NCI-H1694 (cell line): ENCODE measurements at regions not wholly inside any gene's neighbourhood (a gene's known extent, or its start where the extent isn't known, plus 50 kb on each side); places are given as distances from the start of the nearest gene placed in this dataset.
"Not testable (repeated sequence)": the region's sequence is repeated elsewhere in the genome, so short reads cannot be mapped to it uniquely, and the experiment has no call there.

Experiments used
- DNase-seq: peaks from one replicate; lab custom pipeline; 2025; lab: John Stamatoyannopoulos, UW

GRCh38 chr11:130526846-130527245 lies 78.4 kb downstream of the ADAMTS15 start:
- no peak for DNase-seq

GRCh38 chr11:130527636-130528297 lies 79.3 kb downstream of the ADAMTS15 start:
- DNase-seq: no peak

DNA sequence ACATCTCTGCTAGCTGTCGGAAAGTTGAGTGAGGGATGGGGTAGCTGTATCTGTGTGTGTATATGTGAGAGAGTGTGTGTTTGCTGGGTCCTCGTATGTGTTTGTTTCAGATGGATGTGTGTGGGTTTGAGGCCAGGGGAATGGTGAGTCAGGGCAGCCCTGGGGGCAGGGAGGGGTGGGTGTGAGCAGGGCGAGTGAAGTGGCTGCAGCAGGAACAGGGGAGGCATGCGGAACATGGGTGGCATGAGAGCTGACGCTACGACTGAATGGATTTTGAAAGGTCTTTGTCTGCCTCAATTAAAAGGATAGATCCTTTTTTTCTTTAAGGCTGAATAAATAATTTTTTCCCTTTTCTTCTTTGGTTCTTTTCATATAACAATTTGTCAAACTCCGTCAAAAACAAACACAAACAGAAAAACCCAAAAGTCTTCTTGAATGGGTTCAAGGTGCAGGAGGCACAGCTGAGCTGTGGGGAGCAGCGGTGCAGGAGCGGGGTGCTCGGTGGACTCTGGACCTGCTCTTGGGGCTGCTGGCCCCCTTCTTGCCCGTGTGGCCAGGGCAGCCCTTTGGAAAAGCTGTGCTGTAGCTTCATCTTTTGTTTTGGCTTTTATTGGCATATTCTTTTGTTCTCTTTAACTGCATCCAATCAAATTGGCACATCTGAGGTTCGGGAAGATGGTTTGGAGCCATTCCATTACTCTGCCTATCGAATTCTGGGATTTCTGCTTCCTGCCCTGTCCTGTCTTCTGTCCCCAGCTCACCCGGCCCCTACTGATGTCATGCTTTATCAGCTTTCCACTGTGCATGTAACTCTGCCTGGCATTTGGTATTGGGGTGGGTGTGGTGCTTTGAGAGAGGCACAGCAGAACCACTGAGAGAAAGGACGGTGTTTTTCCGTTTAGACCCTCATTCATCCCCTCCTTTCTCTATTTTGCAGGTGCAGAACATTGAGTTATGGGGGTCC lies 80.1 kb downstream of the ADAMTS15 start:
- DNase-seq: no peak

GRCh38 chr11:130529366-130529765 lies 80.9 kb downstream of the ADAMTS15 start:
- no peak for DNase-seq

DNA sequence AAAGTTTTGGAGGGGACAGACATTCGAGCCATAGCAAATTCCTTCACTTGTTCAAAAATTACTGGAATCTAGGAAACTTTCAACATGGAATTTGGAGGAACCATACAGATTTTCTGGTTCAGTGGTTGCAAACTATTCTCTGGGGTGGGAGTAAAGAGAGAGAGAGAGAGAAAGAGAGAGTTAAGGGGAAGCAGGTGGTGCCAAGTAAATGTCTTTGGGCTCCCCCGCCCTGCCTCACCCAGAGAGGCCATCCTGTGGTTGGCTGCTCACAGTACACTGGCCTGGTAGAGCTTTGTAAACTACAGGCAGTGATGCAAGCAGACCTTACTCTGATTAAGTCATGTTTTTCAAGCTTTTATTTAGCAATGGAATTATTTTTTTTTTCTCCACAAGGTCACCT lies 82.6 kb downstream of the ADAMTS15 start:
- DNase-seq: no peak

DNA sequence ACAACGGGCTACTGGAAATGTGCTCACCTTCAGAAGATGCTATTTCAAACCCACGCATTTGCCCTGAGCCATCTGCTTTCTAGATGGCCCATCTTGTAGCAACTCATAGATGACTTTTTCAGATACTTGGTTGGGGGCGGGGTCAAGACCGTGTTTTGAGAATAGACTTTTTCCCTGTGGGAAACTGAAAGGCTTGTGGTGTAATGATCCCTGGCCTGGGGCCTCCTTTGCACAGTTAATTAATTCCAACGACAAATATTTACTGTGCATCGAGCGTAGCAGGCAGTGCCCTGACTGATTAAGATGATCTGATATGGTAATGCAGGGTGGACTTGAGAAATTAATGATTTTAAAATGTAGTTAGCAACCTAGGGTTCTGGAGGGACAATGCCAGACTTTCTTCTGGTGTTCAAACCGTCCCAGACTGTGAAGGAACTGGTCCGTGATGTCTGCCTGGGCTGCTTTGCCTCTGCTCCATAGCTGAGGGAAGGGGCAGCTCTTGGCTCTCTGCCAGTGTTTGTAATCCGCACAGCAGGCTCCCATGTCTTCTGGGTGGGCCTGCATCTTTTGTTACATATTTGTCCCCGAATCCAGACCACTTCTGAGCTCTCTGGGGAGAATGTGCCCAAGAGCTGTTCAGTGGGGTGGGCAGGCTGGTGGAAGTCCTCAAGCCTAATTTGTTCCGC lies 84.8 kb downstream of the ADAMTS15 start:
- DNase-seq: no peak

DNA sequence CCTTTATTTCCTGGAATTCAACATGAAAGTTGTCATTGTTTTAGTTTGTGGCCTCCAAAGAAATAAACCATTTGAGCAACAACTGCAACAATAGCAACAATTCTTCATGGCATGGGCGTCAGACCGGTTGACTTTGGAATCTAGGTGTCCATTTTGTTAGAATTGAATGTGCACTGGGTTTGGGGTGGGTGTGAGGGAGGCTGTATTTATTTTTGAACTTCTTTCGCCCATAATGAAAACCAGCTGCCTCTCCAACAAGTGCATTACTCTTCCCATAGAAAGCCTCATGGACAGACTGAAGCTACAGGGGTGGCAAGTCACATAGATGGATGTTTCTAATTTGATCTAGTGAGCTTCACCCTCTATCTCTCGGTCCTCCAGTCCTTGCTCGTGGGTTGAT lies 85.4 kb downstream of the ADAMTS15 start:
- DNase-seq: no peak

DNA sequence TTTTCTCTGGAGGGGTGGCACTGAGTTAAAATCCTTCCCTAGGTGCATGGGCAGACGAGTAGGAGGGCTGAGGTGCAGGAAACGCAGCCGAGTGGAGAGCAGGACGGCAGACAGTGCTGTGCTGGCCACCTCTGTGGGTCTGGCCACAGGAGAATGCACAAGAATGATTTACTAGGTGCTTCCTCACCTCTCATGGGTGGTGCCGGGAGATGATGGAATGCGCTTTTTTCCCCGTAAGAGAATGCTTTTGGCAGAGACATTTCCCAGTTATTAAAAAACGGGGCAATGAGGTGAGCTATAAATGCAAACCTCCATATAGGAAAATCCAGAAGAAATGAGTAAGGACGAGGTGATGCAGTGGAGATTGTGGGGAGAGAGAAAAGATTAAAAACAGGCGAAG lies 86.1 kb downstream of the ADAMTS15 start:
- DNase-seq: no peak

DNA sequence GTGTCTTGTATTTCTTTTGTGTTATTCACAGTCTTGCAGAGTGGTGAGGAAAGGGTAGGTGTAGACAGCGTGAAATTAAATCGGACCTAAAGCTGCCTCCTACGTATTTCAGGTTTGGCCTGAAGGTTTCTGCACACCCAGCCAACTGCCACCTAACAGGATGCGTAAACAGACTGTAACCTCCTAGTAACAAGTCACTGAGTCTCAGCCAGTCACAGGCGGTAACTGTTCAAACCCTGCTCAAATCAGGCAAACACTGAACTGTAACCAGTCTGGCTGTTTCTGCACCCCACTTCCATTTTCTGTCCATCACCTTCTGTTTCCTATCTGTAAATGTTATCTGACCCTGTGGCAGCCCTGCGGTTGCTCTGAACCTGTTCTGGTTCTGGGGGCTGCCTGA lies 87.1 kb downstream of the ADAMTS15 start:
- DNase-seq: no peak

DNA sequence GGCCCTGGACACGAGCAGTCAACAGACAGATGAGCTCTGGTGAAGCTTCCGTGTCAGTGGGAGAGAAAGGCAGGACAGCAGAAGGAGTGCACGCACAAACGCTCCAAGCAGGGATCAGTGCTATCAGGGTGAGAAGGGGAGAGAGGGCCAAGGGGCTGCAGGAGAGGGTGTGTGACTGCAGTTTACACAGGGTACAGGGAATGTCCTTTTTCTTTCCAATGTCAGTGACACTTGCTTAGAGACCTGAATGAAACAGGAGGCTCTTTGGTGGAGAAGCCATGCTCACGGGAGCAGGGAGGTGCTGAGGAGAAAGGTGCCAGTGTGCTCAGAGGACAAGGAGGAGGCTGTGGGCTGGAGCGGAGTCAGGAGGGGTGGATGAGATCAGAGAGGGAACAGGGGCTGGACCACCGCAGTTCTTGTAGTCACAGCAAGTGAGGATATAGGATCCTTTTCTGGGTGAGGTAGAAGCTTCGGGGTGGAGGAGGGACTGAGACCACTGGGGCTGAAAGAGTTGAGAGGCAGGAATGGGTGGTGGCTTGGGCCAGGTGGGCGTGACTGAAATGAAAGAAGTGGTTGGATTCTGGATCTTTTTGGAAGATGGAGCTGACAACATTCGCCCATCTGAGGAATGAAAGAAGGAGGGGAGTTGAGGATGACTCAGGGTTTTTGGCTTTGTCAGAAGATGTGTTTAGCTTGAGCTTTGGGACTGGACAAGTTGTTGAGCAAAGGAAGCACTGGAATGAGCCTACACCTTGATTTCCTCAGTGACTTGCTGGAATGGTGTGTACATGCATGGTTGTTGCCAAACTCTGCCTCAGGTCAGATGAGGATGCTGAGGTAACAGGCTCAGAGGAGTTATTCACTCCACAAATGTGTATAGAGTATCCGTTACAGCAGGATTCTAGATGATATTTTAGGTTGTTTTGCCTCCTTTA lies 87.9 kb downstream of the ADAMTS15 start:
- no peak for DNase-seq

GRCh38 chr11:130539680-130540079 lies 91.2 kb downstream of the ADAMTS15 start:
- DNase-seq: not testable (repeated sequence)

DNA sequence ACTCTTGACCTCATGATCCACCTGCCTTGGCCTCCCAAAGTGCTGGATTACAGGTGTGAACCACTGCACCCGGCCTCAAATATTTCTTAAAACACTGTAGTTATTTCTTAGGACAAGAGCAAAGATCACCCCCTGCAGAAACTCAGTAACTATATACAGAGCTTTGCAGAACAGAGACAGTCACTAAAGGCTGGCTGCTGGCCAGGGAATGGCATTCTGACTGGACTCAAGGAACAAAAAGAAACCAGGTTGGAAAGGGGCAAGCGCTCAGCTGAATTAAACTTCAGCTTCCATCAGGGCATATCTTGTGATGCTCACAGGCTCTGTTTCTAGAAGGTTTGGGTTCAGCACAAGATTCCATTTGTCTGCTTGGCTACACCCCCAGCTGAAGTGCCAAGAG lies 95.8 kb downstream of the ADAMTS15 start:
- no peak for DNase-seq

DNA sequence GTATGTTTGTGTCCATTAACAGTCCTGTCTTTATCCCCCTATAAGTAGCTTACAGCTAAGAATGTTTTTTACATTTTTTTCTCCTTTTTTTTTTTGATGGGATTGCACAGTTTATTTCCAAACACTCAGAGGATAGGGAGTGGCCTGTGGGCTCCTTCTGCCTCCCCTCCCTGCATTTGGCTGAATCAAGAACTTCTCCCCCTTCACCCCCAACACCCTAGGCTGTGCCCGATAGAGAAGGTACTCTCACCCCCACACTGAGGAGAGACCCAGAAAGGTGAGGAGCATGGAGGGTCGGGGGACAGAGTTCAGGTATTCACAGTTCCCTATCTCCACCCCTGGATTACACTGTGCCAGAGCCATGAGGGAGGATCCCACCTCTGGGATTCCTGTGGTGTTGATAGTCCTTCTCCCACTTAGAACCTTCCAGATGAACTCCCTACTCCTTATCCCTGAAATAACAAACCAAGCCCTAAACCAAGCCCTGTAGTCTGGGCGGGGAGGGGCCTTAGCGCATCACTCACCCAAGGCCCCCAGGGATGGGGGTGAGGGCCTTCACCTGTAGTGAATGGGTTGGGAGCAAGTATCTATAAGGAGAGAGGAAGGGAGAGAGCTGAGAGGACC lies 97.1 kb downstream of the ADAMTS15 start:
- DNase-seq: no peak

DNA sequence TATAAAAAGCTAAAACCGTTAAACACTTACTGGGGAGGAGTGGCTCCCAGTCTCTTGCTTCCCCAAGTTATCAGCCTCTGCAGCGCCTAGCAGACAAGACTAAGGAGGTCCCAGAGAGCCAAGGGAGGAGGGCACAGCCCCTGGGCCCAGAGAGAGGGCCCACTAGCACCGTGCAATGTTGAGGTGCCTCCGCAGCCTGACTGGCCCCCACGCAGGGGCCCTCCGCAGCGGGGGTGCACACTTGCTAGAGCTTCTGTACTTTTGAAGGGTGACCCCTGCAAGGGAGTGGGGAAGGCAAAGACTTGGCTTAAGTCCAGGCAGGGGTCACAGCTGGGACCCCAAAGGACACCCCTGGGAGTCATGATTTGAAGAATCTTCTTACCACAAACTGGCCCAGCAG lies 98.0 kb downstream of the ADAMTS15 start:
- no peak for DNase-seq

DNA sequence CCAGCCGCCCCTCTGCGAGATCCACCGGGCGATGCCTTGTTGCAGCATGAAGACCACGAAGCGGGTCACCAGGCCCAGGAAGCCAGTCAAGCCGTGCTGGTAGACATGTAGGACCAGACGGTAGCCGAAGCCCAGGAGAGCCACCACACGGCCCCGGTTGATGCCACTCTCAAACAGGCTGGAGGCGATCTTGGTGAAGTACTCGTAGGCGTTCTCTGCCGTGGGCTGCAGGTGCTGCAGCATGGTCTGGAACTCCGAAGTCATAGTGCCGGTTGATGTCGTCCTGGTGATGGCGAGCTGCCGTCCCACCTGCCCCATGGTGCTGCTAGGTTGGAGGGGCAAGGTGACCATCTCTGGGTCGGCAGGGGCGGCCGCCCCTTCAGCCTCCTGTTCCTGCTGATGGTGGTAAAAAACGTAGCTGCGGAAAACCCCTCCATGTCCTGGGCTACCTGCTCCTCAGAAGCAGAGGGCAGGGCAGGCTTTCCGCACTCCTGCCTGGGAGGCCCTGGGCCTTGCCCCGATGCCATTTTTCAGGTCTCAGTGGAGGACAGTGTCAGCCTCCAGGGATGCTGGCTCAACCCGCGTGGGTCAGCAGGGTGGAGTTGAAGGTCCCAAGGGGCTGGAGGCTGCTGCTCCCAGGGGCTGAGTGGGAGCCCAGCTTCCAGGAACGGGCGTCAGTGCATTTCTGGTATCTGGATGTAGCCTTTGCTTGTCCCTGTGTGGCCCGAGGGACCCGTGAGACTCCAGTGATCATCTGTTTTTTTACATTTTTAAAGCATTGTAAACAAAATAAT lies 98.7 kb downstream of the ADAMTS15 start:
- no peak for DNase-seq

- no peak for DNase-seq
Measured at GRCh38 chr11:130547761-130548490, 99.5 kb downstream of the ADAMTS15 start.

- no peak for DNase-seq
Measured at GRCh38 chr11:130548491-130548833, 100.0 kb downstream of the ADAMTS15 start.

DNA sequence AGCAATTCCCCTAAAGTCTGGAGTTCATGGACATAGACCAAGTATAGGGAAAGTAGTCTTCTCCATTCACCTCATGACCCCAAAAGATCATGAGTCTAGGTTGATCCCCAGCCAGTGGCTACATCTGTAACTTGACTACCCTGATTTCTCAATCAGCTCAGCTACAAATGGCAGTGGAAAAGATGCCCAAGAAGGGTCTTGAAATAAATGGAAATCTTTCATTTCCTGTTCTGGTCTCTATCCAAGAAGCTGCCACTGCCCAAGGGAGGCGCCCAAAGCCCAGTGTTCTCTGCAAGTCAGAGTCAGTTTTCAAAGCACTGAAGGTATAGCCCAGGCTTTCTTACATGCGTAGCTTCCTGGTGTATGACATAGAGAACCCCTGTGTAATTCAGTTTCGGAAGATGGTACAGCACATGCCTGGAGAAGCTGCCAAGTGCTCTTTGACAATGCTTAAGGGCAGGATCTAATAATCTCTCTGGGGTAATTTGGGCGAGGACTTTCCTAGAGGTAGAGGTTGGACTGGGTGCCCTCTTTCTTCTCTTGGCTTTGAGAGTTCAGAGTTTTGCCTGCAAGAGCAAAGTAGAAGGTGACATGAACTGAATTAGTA lies 101.1 kb downstream of the ADAMTS15 start:
- DNase-seq: no peak

- no peak for DNase-seq
Measured at GRCh38 chr11:130550150-130550549, 101.7 kb downstream of the ADAMTS15 start.
